Heart left ventricle (tissue), 16 donors: ENCODE measurements at regions not wholly inside any gene's neighbourhood (a gene's known extent, or its start where the extent isn't known, plus 50 kb on each side); places are given as distances from the start of the nearest gene placed in this dataset.
"Not testable (repeated sequence)": the region's sequence is repeated elsewhere in the genome, so short reads cannot be mapped to it uniquely, and the experiment has no call there.

Experiments
- ATAC-seq, 4 donors: fragments of 200-7000 bp; cut with Tn5 transposase; one replicate each; pipeline ENCODE4 v1.9.1; 2020 to 2022; ENCODE audit warnings: moderate library complexity in 4 of 4, mild to moderate bottlenecking in 3 of 4, moderate number of reproducible peaks in 1 of 4
- DNase-seq, 5 donors: peaks; one replicate each; pipeline ENCODE4 v3.0.0-alpha.2; 2020
- H3K27ac ChIP-seq, 12 donors: fragments of 200-600 bp; sonication (generic) in 4 of 12; one replicate each; pipeline versions ENCODE4 v1.5.0 to v1.8.0; 2016 to 2022; ENCODE audit warnings: mild to moderate bottlenecking in 2 of 12
- H3K27me3 ChIP-seq, 9 donors: fragments of 200-600 bp; sonication (generic) in 2 of 9; one replicate each; pipeline versions ENCODE4 v1.5.1 to v1.8.0; 2016 to 2022; ENCODE audit warnings: mild to moderate bottlenecking in 3 of 9
- H3K36me3 ChIP-seq, 9 donors: fragments of 200-600 bp; sonication (generic) in 2 of 9; one replicate each; pipeline versions ENCODE4 v1.5.0 to v1.8.0; 2018 to 2022; ENCODE audit warnings: mild to moderate bottlenecking in 2 of 9
- H3K4me1 ChIP-seq, 12 donors: fragments of 200-600 bp; sonication (generic) in 4 of 12; one replicate each; pipeline versions ENCODE4 v1.5.0 to v1.8.0; 2016 to 2022; ENCODE audit warnings: mild to moderate bottlenecking in 3 of 12
- H3K4me3 ChIP-seq, 12 donors: fragments of 200-600 bp; sonication (generic) in 4 of 12; one replicate each; pipeline versions ENCODE4 v1.5.0 to v1.8.0; 2017 to 2022; ENCODE audit warnings: mild to moderate bottlenecking in 9 of 12, moderate library complexity in 4 of 12
- H3K9me3 ChIP-seq, 12 donors: fragments of 200-600 bp; sonication (generic) in 4 of 12; one replicate each; pipeline versions ENCODE4 v1.5.0 to v1.8.0; 2016 to 2022; ENCODE audit warnings: mild to moderate bottlenecking in 1 of 12
- POLR2A ChIP-seq, 2 donors: fragments of 450-650 bp; IDR thresholded peaks; one replicate each; pipeline ENCODE4 v1.6.1; 2017; ENCODE audit warnings: antibody characterized with exemption in 2 of 2, mild to moderate bottlenecking in 2 of 2, moderate library complexity in 2 of 2
- WGBS, 4 donors: extraction: QIAGEN DNeasy Blood & Tissue Kit in 2 of 4; methylation state at CpG; one replicate each; pipeline versions ENCODE4 v1.1.5 to v1.1.7; 2013 to 2018; 5-methylcytosine and 5-hydroxymethylcytosine counted together
- intact Hi-C, 10 donors: fragments of 100-400 bp; cut with DNase I; formaldehyde crosslinking; loops; one replicate each; pipeline versions ENCODE4 v1.11.1 to v1.14.2; 2022
- TF ChIP-seq, protein P1 (sequence below), 12 donors: fragments of 200-600 bp; sonication (generic) in 4 of 12; IDR thresholded peaks; one replicate each; pipeline versions ENCODE4 v1.5.0 to v1.8.0; 2018 to 2022; ENCODE audit warnings: antibody characterized with exemption in 12 of 12, mild to moderate bottlenecking in 5 of 12
- donor health status: ischemic (EF 13 %, LVEDD 7.1; RV severe dilation, severe dysfunction).
- donor health status: healthy with polysubstance abuse.
- donor health status: DM: no; HTN: yes; CAD: no.
- donor health status: DM: no; HTN: no; CAD: no.
- donor health status: ischemic (EF 25% LVEDD 6.9; RV normal size, moderate dysfunction).
- donor health status: ischemic (EF 25% LVEDD 5.7; RV mildly dilated, moderate dysfunction).
- donor health status: healthy.
- donor health status: DM: yes; HTN: yes; CAD: no.
- donor health status: ischemic (EF 35%, LVEDD 5.7; RV mildly dilated, moderate dysfunction).
- donor health status: nonischemic (EF 11% LVEDD 7.7; RV severe dilation, severe dysfunction).
- donor health status: DM: yes; HTN: yes; CAD: no.
- donor health status: PGD.
- donor health status: ischemic (EF 29% LVEDD 5.4; RV normal size, mild dysfunction).
- donor health status: nonischemic (EF 23%, LVEDD 6.1; RV moderate dilation, normal function).

DNA sequence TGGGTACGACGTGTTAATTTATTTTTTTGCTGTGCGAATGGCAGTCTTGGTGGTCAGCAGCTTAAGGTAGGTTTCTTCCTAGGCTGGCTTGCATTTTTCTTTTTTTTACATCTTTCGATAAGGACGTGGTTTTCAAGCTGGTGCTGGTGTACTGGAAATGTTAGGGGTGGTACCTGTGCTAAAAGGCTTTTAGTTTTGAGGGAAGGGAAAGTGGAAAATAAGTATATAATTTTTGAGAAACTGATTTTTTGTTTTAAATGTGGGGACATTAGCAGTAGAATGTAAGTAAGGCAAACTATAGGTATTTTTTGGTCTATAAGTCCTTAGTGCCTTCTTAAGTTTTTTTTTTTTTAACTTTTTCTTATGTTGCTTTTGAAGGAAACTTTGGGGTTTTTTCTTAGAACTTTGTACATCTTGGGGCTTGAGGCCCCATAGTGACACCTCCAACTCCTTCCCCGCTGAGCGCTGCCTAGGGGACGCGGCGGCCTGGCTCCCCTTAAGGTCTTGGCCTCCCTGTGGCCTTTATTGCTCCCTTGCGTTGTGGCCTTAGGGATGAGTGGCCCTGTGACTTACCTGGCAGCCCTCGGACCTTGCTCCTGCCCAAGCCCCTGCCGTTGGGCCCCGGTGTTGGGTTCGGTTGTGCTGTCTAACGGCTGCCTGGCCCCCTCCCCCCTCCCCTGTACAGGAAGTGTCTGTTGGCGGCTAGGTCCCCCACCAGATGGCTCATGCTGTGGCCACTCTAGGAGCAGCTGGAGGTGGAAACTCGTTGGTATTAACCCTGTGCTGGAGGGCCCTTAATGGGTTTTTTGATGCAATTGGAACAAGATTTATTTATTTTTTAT, 88.0 kb upstream of the RPRML start:
- H3K4me3 ChIP-seq, result peak overlapping the region; percentile 51 to 93 (median 81)
- 2 to 5% (median 4%) methylated on average over 18 of the region's 18 CpGs for WGBS, 4 donors
- H3K4me1 ChIP-seq, result peaks cover 2 to 35% (median 12%) of the 10 kb centered on the region in 12 donors
- peak; percentile 81 to 89 (median 85) for DNase-seq
- ATAC-seq, result peak; percentile 95 to 98 (median 96)
- peaks cover 0 to 8% (median 0%) of the 10 kb centered on the region in 12 donors for H3K9me3 ChIP-seq
- H3K36me3 ChIP-seq, result peaks cover 0 to 12% (median 6%) of the 10 kb centered on the region in 9 donors
- H3K27me3 ChIP-seq, result no peaks in the 10 kb centered on the region
- H3K27ac ChIP-seq, result peak overlapping the region; percentile 75 to 92 (median 88)
- intact Hi-C loops, result loop anchor here in 1 of 10 donors (1.0 kb wide), 1 partner anchor 144 kb away; the partner anchor contains the start of gene GOSR2
- peak in 1 of 2 donors; percentile 53 for TF ChIP-seq POLR2A (IDR thresholded peaks at IDR 0.05)
- TF ChIP-seq, protein P1, sequence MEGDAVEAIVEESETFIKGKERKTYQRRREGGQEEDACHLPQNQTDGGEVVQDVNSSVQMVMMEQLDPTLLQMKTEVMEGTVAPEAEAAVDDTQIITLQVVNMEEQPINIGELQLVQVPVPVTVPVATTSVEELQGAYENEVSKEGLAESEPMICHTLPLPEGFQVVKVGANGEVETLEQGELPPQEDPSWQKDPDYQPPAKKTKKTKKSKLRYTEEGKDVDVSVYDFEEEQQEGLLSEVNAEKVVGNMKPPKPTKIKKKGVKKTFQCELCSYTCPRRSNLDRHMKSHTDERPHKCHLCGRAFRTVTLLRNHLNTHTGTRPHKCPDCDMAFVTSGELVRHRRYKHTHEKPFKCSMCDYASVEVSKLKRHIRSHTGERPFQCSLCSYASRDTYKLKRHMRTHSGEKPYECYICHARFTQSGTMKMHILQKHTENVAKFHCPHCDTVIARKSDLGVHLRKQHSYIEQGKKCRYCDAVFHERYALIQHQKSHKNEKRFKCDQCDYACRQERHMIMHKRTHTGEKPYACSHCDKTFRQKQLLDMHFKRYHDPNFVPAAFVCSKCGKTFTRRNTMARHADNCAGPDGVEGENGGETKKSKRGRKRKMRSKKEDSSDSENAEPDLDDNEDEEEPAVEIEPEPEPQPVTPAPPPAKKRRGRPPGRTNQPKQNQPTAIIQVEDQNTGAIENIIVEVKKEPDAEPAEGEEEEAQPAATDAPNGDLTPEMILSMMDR (IDR thresholded peaks at IDR 0.05), result peak in 6 of 12 donors; percentile 11 to 38 (median 24)

DNA sequence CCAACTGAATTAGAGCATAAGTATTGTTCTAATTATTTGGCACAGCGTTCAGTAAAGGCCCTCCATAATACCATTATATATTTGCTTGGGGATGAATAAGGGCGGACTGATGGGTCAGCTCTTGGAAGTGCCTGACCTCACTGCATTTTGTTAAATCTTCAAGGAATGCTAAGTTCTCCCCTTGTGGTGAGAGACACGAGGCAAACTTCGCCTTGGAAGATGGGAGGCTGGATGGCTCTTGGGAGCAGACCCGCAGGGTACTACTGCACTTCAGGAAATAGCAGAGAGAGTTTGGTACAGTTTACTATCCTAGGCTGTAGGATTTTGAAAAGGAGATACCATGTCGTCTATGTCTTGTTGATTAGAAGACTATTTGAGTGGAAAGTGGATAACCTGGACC, 87.0 kb upstream of the RPRML start:
- peaks cover 2 to 25% (median 10%) of the 10 kb centered on the region in 12 donors for H3K4me1 ChIP-seq
- 58 to 71% (median 63%) methylated on average over 6 of the region's 6 CpGs for WGBS, 4 donors
- H3K27ac ChIP-seq, result no peak overlapping the region
- no peak for ATAC-seq
- peaks cover 0 to 8% (median 0%) of the 10 kb centered on the region in 12 donors for H3K9me3 ChIP-seq
- peak overlapping the region in 3 of 12 donors; percentile 74 to 87 (median 81) for H3K4me3 ChIP-seq
- TF ChIP-seq, protein P1 (IDR thresholded peaks at IDR 0.05), result no peak
- TF ChIP-seq POLR2A (IDR thresholded peaks at IDR 0.05), result no peak
- H3K27me3 ChIP-seq, result no peaks in the 10 kb centered on the region
- intact Hi-C loops, result no loop called here
- peaks cover 0 to 14% (median 6%) of the 10 kb centered on the region in 9 donors for H3K36me3 ChIP-seq
- no peak for DNase-seq

DNA sequence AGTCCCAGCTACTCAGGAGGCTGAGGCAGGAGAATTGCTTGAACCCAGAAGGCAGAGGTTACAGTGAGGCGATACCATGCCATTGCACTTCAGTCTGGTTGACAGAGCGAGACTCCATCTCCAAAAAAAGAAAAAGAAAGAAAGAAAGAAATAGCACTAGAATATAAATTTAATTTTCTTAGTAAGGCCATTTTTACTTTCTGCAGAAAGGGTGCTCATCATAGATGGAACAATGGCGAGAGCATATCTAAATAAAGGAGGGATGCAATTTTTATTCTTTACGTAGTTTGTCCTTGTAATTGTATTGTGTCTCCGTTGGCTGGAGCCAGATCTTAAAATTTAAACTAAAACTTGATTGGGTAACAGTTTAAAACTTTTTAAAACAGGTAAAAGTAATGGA, 85.6 kb upstream of the RPRML start:
- 95 to 98% (median 98%) methylated on average over 5 of the region's 5 CpGs for WGBS, 4 donors
- DNase-seq (no peak), ATAC-seq (no peak)
- intact Hi-C loops, result no loop called here
- H3K4me3 ChIP-seq, result no peak overlapping the region
- H3K27ac ChIP-seq, result no peak overlapping the region
- H3K9me3 ChIP-seq, result peaks cover 0 to 8% (median 0%) of the 10 kb centered on the region in 12 donors
- peaks cover 0 to 14% (median 6%) of the 10 kb centered on the region in 9 donors for H3K36me3 ChIP-seq
- peaks cover 0 to 16% (median 12%) of the 10 kb centered on the region in 12 donors for H3K4me1 ChIP-seq
- no peaks in the 10 kb centered on the region for H3K27me3 ChIP-seq
- TF ChIP-seq POLR2A (IDR thresholded peaks at IDR 0.05), result no peak
- TF ChIP-seq, protein P1 (IDR thresholded peaks at IDR 0.05), result no peak

DNA sequence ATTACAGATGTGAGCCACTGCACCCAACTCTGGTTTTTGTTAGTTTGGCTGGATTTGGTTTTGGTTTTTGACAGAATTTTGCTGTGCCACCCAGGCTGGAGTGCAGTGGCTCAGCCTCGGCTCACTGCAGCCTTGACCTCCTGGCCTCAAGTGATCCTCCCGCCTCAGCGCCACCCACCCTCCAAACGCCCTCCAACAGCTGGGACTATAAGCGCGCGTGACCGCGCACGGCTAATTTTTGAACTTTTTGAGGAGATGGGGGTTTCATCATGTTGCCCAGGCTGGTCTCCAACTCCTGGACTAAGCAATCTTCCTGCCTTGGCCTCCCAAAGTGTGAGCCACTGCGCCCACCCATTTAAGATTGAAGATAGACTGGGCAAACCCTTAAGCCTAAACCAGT, 84.4 kb upstream of the RPRML start:
- TF ChIP-seq, protein P1 (IDR thresholded peaks at IDR 0.05), result no peak
- TF ChIP-seq POLR2A (IDR thresholded peaks at IDR 0.05), result no peak
- H3K27me3 ChIP-seq, result no peaks in the 10 kb centered on the region
- WGBS, 4 donors, result 95 to 98% (median 97%) methylated on average over 11 of the region's 11 CpGs
- no peak overlapping the region for H3K4me3 ChIP-seq
- no peak overlapping the region for H3K27ac ChIP-seq
- intact Hi-C loops, result no loop called here
- H3K4me1 ChIP-seq, result peaks cover 0 to 16% (median 12%) of the 10 kb centered on the region in 12 donors
- DNase-seq, result no peak
- no peak for ATAC-seq
- H3K9me3 ChIP-seq, result peaks cover 0 to 8% (median 0%) of the 10 kb centered on the region in 12 donors
- peaks cover 0 to 14% (median 6%) of the 10 kb centered on the region in 9 donors for H3K36me3 ChIP-seq

DNA sequence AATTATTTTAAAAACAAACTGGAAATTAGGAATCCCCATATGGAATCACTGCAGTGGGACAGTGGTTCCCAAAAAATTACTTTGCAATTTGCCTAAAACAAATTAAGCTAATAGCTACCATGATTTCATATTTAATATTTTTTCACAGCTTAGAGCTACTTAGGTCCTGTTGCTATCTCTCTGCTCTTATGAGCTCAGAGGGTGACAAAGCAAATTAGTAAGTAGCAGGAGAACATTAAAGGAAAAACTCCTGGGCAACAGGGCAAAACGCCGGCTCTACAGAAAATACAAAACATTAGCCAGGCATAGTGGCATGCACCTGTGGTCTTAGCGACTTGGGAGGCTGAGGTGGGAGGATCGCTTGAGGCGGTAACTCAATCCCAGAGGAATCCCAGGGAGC, 83.8 kb upstream of the RPRML start:
- peaks cover 0 to 14% (median 6%) of the 10 kb centered on the region in 9 donors for H3K36me3 ChIP-seq
- ATAC-seq, intact Hi-C loops, H3K27ac ChIP-seq, H3K27me3 ChIP-seq, H3K4me3 ChIP-seq, DNase-seq, H3K9me3 ChIP-seq: not testable (repeated sequence)
- H3K4me1 ChIP-seq, result peaks cover 0 to 16% (median 11%) of the 10 kb centered on the region in 12 donors
- WGBS, 4 donors, result 92 to 96% (median 95%) methylated on average over 5 of the region's 5 CpGs

DNA sequence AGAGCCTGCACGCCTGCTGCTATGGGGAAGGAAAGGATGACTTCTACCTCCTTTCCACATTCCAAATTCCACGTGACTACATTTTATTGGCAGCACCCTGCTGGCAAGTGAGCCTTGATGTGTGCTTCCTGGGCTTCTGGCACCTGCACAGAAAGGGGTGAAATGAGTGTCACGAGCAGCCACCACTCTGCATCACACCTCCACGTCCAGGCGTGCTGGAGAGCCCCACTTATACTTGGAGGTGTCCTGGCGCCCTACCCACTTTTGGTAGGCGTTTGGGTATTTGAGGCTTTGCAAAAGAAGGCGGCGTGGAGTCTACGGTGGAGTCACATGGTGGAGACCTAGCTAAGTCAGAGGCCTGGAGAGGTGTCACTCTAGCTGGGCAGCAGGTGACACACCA, 81.0 kb upstream of the RPRML start:
- Histone ChIP-seq H3K27ac (peak overlapping the region in 1 of 12 donors; percentile 11), H3K36me3 (peaks cover 0 to 29% (median 20%) of the 10 kb centered on the region in 9 donors)
- H3K4me1 ChIP-seq, intact Hi-C loops, H3K27me3 ChIP-seq, H3K9me3 ChIP-seq, H3K4me3 ChIP-seq: not testable (repeated sequence)
- peak in 1 of 5 donors; percentile 71 for DNase-seq
- 45 to 65% (median 57%) methylated on average over 10 of the region's 10 CpGs for WGBS, 4 donors
- ATAC-seq, result peak in 1 of 4 donors; percentile 41
